Suppressor macrophage treated with lipopolysaccharide for 1 hour (primary cell): ENCODE measurements at regions not wholly inside any gene's neighbourhood (a gene's known extent, or its start where the extent isn't known, plus 50 kb on each side); places are given as distances from the start of the nearest gene placed in this dataset.
A peak's percentile ranks its signal among the peaks of the same experiment; 100 is the strongest.
"Not testable (repeated sequence)": the region's sequence is repeated elsewhere in the genome, so short reads cannot be mapped to it uniquely, and the experiment has no call there.

Experiments used
- DNase-seq, 3 donors: peaks; one replicate each; pipeline ENCODE4 v3.0.0-alpha.2; 2020 to 2022

GRCh38 chr10:50688183-50688582 is 51.6 kb upstream of the ASAH2B start:
- peak; percentile 12 to 20 (median 13) for DNase-seq

DNA sequence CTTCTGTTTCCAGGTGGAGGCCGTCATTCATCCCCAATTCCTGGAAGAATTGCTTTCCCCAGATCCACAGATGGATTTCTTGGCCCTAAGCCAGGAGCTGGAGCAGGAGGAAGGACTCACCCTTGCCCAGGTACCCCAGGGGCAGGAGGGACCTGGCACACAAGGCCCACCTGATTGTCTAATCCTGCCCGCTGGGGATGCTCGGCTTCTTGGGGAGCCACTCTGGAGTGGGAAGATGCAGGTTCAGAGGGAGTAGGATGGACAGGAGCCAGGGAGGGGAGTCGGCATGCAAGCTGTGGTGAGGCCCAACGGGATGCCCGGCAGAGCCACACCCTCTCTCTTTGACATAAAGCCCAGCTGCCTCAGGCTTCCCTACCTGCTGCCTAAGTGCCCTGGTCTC is 55.4 kb upstream of the ASAH2B start:
- not testable (repeated sequence) for DNase-seq

- not testable (repeated sequence) for DNase-seq
Measured at GRCh38 chr10:50683198-50683751, 56.5 kb upstream of the ASAH2B start.

DNA sequence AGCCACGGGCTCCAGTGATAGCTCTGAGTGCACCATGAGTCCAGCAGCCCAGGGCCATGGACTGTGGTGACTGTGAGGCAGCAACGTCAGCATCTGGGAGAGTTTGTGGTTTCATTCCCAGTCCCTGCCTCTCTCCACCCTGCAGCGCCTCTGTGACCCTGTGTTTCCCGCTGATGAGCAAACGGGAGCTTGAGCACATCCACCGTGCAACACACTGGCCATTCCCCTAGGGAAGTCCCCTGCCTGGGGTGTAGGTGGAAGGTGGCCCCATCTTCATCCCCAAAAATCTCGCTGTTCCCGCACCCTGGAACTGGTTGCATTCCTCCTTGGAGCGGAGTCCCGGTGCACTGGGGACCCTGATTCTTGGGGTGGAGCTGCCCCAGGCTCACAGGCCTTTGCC is 56.9 kb upstream of the SGMS1 start:
- not testable (repeated sequence) for DNase-seq

- DNase-seq = no peak
Measured at GRCh38 chr10:50679149-50679548, 55.4 kb upstream of the SGMS1 start.

- DNase-seq = not testable (repeated sequence)
Measured at GRCh38 chr10:50675555-50675954, 51.8 kb upstream of the SGMS1 start.

- DNase-seq = no peak
Measured at GRCh38 chr10:50674469-50675254, 50.9 kb upstream of the SGMS1 start.
